ENCODE measurements at regions not wholly inside any gene's neighbourhood (a gene's known extent, or its start where the extent isn't known, plus 50 kb on each side); places are given as distances from the start of the nearest gene placed in this dataset.

GRCh38 chr9:106066940-106067524 is 372.7 kb downstream of the TMEM38B start:
- H3K27me3 Mint-ChIP-seq (ENCODE audit: low read depth): no peaks in the 10 kb centered on the region
- no peaks in the 10 kb centered on the region for H3K36me3 Mint-ChIP-seq (ENCODE audit: insufficient read depth in 1 of 3, low read depth in 3 of 3)
- Histone ChIP-seq H3K79me1 (ENCODE audit: insufficient read depth, low read depth, low read length, poor library complexity, severe bottlenecking) (no peaks in the 10 kb centered on the region), H2BK15ac (ENCODE audit: low read depth, low read length) (no peak overlapping the region), H3K18ac (ENCODE audit: insufficient read length, low read depth, low read length) (no peak overlapping the region), H3T11ph (ENCODE audit: low read length) (no peak overlapping the region), H3K9ac (ENCODE audit: extremely low read depth, insufficient read length, low read length) (no peak overlapping the region), H2BK20ac (ENCODE audit: low read depth, low read length, poor library complexity, severe bottlenecking) (no peak overlapping the region), H3K4ac (ENCODE audit: low read depth, low read length) (no peak overlapping the region), H2BK12ac (ENCODE audit: insufficient read length, low read depth, low read length) (no peak overlapping the region), H3K9me3 (ENCODE audit: control insufficient read depth, low read depth, low read length) (no peaks in the 10 kb centered on the region), H3K23ac (ENCODE audit: insufficient read length, low read depth, low read length) (no peak overlapping the region), H4K5ac (ENCODE audit: insufficient read length, low read depth, low read length) (no peak overlapping the region), H3K23me2 (ENCODE audit: insufficient read length, low read depth, low read length, poor library complexity, severe bottlenecking) (no peaks in the 10 kb centered on the region), H3K27ac (ENCODE audit: insufficient read length, low read depth, low read length) (no peak overlapping the region), H3K4me2 (ENCODE audit: insufficient read depth, insufficient read length, low read length) (no peak overlapping the region), H2AK5ac (ENCODE audit: insufficient read length, low read length) (no peak overlapping the region), H4K20me1 (ENCODE audit: control insufficient read depth, insufficient read depth, insufficient read length) (no peaks in the 10 kb centered on the region), H3K56ac (ENCODE audit: insufficient read length, low read depth, low read length) (no peak overlapping the region), H2BK120ac (ENCODE audit: low read depth, low read length, poor library complexity, severe bottlenecking) (no peak overlapping the region), H2AFZ (ENCODE audit: low read length) (no peak overlapping the region), H3K4me1 (ENCODE audit: insufficient read depth, low read length) (no peaks in the 10 kb centered on the region), H3K27me3 (ENCODE audit: insufficient read depth, low read length) (no peaks in the 10 kb centered on the region), H4K8ac (replicated peaks; ENCODE audit: insufficient read length, low read depth, low read length) (no peak overlapping the region), H4K91ac (ENCODE audit: insufficient read length, low read depth, low read length) (no peak overlapping the region), H2BK5ac (ENCODE audit: insufficient read length, low read length) (no peak overlapping the region), H3K14ac (ENCODE audit: insufficient read depth, low read length) (no peak overlapping the region), H3K79me2 (ENCODE audit: insufficient read depth, low read length) (no peaks in the 10 kb centered on the region)
- no peaks in the 10 kb centered on the region for H3K9me3 Mint-ChIP-seq
- no peaks in the 10 kb centered on the region for H3K4me1 Mint-ChIP-seq
- no peak for TF ChIP-seq CTCF (conservative IDR thresholded peaks at IDR 0.05)
- DNase-seq: no peak
- no peak overlapping the region for H3K27ac Mint-ChIP-seq
- WGBS (ENCODE audit: extremely low coverage, insufficient read length, low lambda C conversion rate): no CpG with 5 or more reads among the region's 8 CpGs
- H3K4me3 Mint-ChIP-seq: no peak overlapping the region

Measured in H9 (cell line).